Lower leg skin (tissue), 4 donors: ENCODE measurements at regions not wholly inside any gene's neighbourhood (a gene's known extent, or its start where the extent isn't known, plus 50 kb on each side); places are given as distances from the start of the nearest gene placed in this dataset.

Experiments used
- DNase-seq, 2 donors: peaks; one replicate each; pipeline ENCODE4 v3.0.0-alpha.2; 2019; ENCODE audit warnings: low spot score in 2 of 2
- H3K4me3 ChIP-seq: fragments of 200-600 bp; sonication (generic); 2 replicates; pipeline ENCODE4 v1.5.1; 2017; ENCODE audit warnings: mild to moderate bottlenecking, low read depth; ENCODE audit not compliant: poor library complexity, severe bottlenecking
- POLR2A ChIP-seq, 2 donors: fragments of 450-650 bp; IDR thresholded peaks; one replicate each; pipeline ENCODE4 v1.6.1; 2016 to 2017; ENCODE audit warnings: antibody characterized with exemption in 2 of 2, mild to moderate bottlenecking in 1 of 2, moderate library complexity in 1 of 2
- WGBS, 2 donors: methylation state at CpG; one replicate each; pipeline ENCODE4 v1.1.5; 2018; 5-methylcytosine and 5-hydroxymethylcytosine counted together
- intact Hi-C: fragments of 100-400 bp; cut with DNase I; formaldehyde crosslinking; loops from one replicate; pipeline ENCODE4 v1.15.0; 2023; ENCODE audit warnings: low total_unique reads
- TF ChIP-seq, protein P1 (sequence below), 3 donors: fragments of 450-650 bp; IDR thresholded peaks; one replicate each; pipeline ENCODE4 v1.5.1; 2016; ENCODE audit warnings: antibody characterized with exemption in 3 of 3, mild to moderate bottlenecking in 3 of 3, moderate library complexity in 2 of 3

DNA sequence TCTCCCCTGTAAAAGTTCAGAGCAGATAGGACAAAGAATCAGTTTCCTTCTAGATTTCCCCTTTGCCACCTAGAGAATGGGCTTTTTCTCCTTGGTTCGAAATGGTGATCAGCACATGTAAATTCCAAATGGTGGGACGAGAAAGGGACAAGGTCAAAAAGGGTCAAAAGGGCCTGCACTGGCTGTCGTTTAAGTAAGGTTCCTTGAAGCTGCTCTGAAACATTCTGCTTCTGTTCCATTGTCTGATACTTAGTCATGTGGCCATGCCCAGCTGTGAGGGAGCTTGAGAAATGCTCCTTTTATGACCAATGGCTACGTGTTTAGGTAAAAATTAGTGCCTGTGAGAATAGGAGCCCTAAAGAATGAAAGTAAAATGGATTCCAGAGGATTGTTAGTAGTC is 165.9 kb upstream of the CENPE start:
- TF ChIP-seq, protein P1, sequence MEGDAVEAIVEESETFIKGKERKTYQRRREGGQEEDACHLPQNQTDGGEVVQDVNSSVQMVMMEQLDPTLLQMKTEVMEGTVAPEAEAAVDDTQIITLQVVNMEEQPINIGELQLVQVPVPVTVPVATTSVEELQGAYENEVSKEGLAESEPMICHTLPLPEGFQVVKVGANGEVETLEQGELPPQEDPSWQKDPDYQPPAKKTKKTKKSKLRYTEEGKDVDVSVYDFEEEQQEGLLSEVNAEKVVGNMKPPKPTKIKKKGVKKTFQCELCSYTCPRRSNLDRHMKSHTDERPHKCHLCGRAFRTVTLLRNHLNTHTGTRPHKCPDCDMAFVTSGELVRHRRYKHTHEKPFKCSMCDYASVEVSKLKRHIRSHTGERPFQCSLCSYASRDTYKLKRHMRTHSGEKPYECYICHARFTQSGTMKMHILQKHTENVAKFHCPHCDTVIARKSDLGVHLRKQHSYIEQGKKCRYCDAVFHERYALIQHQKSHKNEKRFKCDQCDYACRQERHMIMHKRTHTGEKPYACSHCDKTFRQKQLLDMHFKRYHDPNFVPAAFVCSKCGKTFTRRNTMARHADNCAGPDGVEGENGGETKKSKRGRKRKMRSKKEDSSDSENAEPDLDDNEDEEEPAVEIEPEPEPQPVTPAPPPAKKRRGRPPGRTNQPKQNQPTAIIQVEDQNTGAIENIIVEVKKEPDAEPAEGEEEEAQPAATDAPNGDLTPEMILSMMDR (IDR thresholded peaks at IDR 0.05) = no peak
- no peak for TF ChIP-seq POLR2A (IDR thresholded peaks at IDR 0.05)
- WGBS, 2 donors = 61 to 68% methylated on average over 4 of the region's 4 CpGs
- no peak overlapping the region for H3K4me3 ChIP-seq
- intact Hi-C loops = no loop called here
- no peak for DNase-seq

DNA sequence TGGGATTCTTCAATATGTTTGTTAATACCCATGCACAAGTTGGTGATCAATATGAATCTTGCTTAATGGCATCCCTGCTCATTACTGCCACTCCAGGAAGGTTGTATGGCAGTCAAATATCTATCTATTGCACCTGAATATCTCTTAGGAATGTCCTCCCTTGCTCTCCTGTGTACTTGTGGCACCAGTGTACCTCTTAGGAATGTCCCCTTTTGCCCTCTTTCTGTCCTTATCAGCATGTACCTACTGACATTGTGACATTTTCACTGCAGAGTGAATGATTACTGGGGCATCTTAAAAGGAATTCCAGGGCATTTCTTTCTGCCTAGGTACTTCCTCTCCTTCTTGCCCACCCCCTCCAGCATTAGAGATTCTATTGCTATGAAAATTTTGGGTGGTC is 163.8 kb upstream of the CENPE start:
- no peak for DNase-seq
- intact Hi-C loops = no loop called here
- TF ChIP-seq, protein P1 (IDR thresholded peaks at IDR 0.05) = no peak
- no peak for TF ChIP-seq POLR2A (IDR thresholded peaks at IDR 0.05)
- no peak overlapping the region for H3K4me3 ChIP-seq

DNA sequence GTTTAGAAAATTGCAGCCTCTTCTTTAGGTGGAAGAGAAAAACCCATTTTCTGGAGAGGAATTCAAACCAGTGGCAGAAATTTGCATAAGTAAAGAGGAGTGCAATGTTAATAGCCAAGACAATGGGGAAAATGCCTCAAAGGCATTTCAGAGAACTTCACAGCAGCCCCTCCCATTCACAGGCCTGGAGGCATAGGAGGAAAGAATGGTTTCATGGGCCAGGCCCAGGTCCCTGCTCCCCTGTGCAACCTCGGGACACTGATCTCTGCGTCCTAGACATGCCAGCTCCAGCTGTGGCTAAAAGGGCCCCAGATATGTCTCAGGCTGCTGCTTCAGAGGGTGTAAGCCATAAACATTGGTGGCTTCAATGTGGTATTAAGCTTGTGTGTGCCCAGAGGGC is 161.8 kb upstream of the CENPE start:
- no peak for DNase-seq
- intact Hi-C loops = no loop called here
- 64 to 76% methylated on average over 2 of the region's 2 CpGs for WGBS, 2 donors
- H3K4me3 ChIP-seq = no peak overlapping the region
- TF ChIP-seq POLR2A (IDR thresholded peaks at IDR 0.05) = no peak

DNA sequence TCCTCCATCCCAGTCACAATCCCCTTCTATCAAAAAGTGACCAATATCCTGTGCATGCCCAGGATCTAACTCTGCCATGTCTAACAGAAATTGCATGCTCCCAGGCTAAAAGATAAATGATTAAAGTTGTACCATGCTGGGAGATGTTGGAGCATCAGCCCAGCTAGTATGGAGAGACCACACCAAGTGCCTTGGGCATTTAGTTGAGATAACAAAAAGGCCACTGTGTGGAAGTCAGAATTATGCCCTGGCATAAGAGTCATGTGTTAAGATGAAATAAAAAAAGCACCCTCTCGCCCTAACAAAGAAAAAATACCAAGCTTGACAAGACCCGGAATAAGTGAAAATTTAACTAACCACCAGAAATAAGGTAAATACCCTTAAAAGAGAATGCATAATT is 155.9 kb upstream of the CENPE start:
- no peak for DNase-seq
- no peak overlapping the region for H3K4me3 ChIP-seq
- intact Hi-C loops = no loop called here
- TF ChIP-seq, protein P1 (IDR thresholded peaks at IDR 0.05) = no peak
- no peak for TF ChIP-seq POLR2A (IDR thresholded peaks at IDR 0.05)
- 82 to 88% methylated on average over 2 of the region's 2 CpGs for WGBS, 2 donors

DNA sequence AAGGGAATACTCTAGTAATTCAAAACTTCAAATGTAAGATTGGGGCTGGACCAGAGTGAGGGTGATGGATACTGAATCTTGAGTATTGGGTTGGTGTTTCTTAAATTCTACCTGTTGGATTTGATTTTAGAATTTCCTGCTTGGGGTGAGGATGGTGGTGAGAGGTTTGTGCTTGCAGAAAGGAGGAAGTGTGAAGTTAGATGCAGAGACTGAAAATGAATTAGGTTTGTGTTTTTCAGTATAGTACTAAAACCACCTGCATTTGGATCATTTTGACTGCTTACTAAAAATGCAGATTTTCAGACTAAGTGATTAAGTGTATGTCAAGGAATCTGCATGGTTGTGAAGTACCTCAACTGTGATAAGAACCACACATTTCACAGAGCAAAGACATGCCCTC is 131.5 kb upstream of the CENPE start:
- intact Hi-C loops = no loop called here
- TF ChIP-seq POLR2A (IDR thresholded peaks at IDR 0.05) = no peak
- TF ChIP-seq, protein P1 (IDR thresholded peaks at IDR 0.05) = no peak
- DNase-seq = no peak
- no peak overlapping the region for H3K4me3 ChIP-seq

DNA sequence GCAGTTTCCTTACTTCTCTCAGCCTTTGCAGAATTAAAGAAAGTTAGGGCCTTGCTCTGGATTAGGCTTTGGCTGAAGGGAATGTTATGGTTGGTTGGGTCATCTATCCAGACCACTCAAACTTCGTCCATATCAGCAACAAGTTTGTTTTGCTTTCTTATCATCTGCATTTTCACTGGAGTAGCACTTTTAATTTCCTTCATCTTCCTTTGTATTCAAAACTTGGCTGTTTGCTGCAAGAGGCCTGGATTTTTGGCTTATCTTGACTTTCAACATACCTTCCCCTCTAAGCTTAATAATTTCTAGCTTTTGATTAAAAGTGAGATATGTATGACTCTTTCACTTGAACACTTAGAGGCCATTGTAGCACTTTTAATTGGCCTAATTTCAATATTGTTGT is 126.7 kb upstream of the CENPE start:
- DNase-seq = no peak
- 50 to 56% methylated on average over 1 of the region's 1 CpG for WGBS, 2 donors
- no peak for TF ChIP-seq POLR2A (IDR thresholded peaks at IDR 0.05)
- TF ChIP-seq, protein P1 (IDR thresholded peaks at IDR 0.05) = no peak
- intact Hi-C loops = no loop called here
- no peak overlapping the region for H3K4me3 ChIP-seq
